GM12892 (cell line): ENCODE measurements at regions not wholly inside any gene's neighbourhood (a gene's known extent, or its start where the extent isn't known, plus 50 kb on each side); places are given as distances from the start of the nearest gene placed in this dataset.

Source experiments
- POLR2A ChIP-seq: IDR thresholded peaks from 2 replicates; pipeline ENCODE4 v1.6.1; 2011; ENCODE audit warnings: low read depth, low read length, control low read depth
- POLR2AphosphoS5 ChIP-seq: IDR thresholded peaks from 2 replicates; pipeline ENCODE4 v1.6.1; 2011; ENCODE audit warnings: low read depth, low read length, control low read depth

GRCh38 chrX:98068024-98068580, 1184.4 kb downstream of the RPA4 start:
- TF ChIP-seq POLR2A (no peak), POLR2AphosphoS5 (no peak)
